VCaP (cell line): ENCODE measurements at regions not wholly inside any gene's neighbourhood (a gene's known extent, or its start where the extent isn't known, plus 50 kb on each side); places are given as distances from the start of the nearest gene placed in this dataset.

Experiments used
- H3K27ac ChIP-seq: fragments of 450-650 bp; 2 replicates; pipeline ENCODE4 v1.5.1; 2017
- CTCF ChIP-seq: fragments of 450-650 bp; conservative IDR thresholded peaks from 2 replicates; pipeline ENCODE4 v1.5.1; 2017; ENCODE audit warnings: mild to moderate bottlenecking, moderate library complexity

- no peak overlapping the region for H3K27ac ChIP-seq
- TF ChIP-seq CTCF: no peak
These were observed 413.7 kb upstream of the GHITM start for GRCh38 chr10:83725567-83725966.

GRCh38 chr10:83734278-83734677 is 405.0 kb upstream of the GHITM start:
- TF ChIP-seq CTCF: no peak
- H3K27ac ChIP-seq: no peak overlapping the region

GRCh38 chr10:83736008-83736407 is 403.3 kb upstream of the GHITM start:
- H3K27ac ChIP-seq: no peak overlapping the region
- TF ChIP-seq CTCF: no peak

GRCh38 chr10:83750604-83751003 is 388.7 kb upstream of the GHITM start:
- no peak overlapping the region for H3K27ac ChIP-seq
- TF ChIP-seq CTCF: no peak

GRCh38 chr10:83753490-83753889 is 385.8 kb upstream of the GHITM start:
- TF ChIP-seq CTCF: no peak
- no peak overlapping the region for H3K27ac ChIP-seq

- no peak for TF ChIP-seq CTCF
- no peak overlapping the region for H3K27ac ChIP-seq
These were observed 384.5 kb upstream of the GHITM start for GRCh38 chr10:83754857-83755256.

GRCh38 chr10:83760142-83760541 is 379.2 kb upstream of the GHITM start:
- no peak for TF ChIP-seq CTCF
- H3K27ac ChIP-seq: no peak overlapping the region

- no peak overlapping the region for H3K27ac ChIP-seq
- TF ChIP-seq CTCF: no peak
These were observed 374.6 kb upstream of the GHITM start for GRCh38 chr10:83764666-83765065.
